ENCODE measurements at regions not wholly inside any gene's neighbourhood (a gene's known extent, or its start where the extent isn't known, plus 50 kb on each side); places are given as distances from the start of the nearest gene placed in this dataset.

- TF ChIP-seq POLR2AphosphoS5 (IDR thresholded peaks at IDR 0.05; ENCODE audit: borderline replicate concordance, low read depth, low read length) (no peak), FOXP2 (optimal IDR thresholded peaks at IDR 0.05; ENCODE audit: control extremely low read depth, extremely low read length, insufficient read depth) (no peak), EZH2 (IDR thresholded peaks at IDR 0.05) (no peak)
These were observed 117.7 kb downstream of the NUF2 start for GRCh38 chr1:163439471-163439870.
